HG02840 (cell line): ENCODE measurements at regions not wholly inside any gene's neighbourhood (a gene's known extent, or its start where the extent isn't known, plus 50 kb on each side); places are given as distances from the start of the nearest gene placed in this dataset.

Experiments used
- ATAC-seq: cut with Tn5 transposase; IDR thresholded peaks from one replicate; pipeline ENCODE4 v1.9.1; 2021; ENCODE audit warnings: mild to moderate bottlenecking, moderate library complexity, moderate number of reproducible peaks; ENCODE audit not compliant: unreplicated experiment, low FRiP score

GRCh38 chr11:111148953-111149352 lies 96.6 kb upstream of the POU2AF2 start:
- ATAC-seq: no peak

DNA sequence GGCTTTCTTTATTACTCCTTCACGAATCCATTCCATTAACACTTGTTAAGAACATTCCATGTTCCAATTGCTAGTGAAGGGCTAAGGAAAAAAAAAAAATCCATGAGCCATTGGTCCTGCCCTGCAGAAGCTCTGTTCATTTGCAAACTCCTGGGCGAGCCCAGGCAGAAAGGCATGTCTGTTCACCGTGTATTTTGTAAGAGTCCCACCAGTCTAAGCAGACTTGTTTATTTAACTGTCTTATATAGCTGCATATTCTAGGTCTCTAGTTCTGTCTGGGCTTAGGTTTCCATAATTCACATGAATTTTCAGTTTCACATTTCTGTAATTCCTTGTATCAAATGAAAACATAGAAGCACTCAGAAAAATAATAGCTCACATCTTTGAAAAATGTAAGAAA lies 97.4 kb upstream of the POU2AF2 start:
- no peak for ATAC-seq

GRCh38 chr11:111137846-111138245 lies 107.7 kb upstream of the POU2AF2 start:
- ATAC-seq: no peak

DNA sequence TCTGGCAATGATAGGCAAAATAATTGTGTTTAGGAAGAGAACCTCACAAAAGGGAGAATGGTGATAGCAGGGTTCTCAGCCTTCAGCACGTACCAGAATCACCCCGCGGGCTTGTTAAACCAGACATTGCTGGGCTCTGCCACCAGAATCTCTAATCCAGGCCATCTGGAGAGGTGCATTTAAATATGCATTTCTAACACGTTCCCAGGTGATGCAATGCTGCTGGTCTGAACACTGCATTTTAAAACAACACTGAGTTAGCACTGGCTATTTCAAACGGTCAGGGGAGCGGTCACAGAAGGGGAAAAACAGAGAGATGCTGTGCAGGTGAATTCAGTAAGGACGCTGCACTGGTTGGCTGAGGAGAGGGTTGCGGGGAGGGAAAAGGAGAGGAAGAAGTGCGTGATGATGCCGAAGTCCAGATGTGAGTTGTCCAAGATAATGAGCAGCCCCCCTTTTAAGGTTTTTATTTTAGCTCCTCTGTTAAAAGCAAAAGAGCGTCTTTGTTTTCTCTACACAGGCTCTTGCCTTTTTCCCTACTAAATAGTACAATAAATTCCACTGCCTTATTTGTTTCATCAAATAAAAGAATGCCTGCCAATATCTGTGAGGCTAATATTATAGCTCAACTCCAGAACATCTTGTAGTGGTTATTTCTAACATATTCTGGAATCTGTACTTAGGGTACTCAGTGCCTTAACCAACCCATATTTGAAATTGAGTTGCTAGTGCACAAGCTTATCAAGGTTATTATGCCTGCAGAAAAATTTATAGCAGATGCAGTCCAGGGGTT lies 109.6 kb upstream of the POU2AF2 start:
- ATAC-seq: no peak

- ATAC-seq: no peak
Measured at GRCh38 chr11:111135101-111135500, 110.4 kb upstream of the POU2AF2 start.

GRCh38 chr11:111128076-111128870 lies 117.3 kb upstream of the POU2AF2 start:
- ATAC-seq: no peak

DNA sequence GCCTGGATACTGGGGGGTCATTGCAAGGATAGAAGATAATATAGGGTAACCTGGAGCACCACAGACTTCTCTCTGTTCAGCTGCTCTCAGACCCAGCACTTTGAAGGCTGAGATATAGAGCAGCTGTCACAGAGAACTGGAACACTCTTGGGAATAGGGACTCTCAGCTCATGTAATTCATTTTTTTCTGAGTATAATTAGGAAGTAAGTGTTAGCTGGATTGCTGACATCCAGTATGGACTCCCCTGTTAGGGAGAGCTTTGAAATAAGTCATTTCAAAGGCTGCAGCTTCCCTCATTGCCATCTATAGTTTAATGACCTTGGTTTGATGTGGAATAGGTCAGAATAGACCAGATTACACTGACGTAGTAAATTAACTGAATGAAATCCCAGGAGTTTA lies 120.8 kb upstream of the POU2AF2 start:
- ATAC-seq: no peak

- no peak for ATAC-seq
Measured at GRCh38 chr11:111123463-111124398, 121.8 kb upstream of the POU2AF2 start.

GRCh38 chr11:111120696-111121302 lies 124.7 kb upstream of the POU2AF2 start:
- no peak for ATAC-seq

DNA sequence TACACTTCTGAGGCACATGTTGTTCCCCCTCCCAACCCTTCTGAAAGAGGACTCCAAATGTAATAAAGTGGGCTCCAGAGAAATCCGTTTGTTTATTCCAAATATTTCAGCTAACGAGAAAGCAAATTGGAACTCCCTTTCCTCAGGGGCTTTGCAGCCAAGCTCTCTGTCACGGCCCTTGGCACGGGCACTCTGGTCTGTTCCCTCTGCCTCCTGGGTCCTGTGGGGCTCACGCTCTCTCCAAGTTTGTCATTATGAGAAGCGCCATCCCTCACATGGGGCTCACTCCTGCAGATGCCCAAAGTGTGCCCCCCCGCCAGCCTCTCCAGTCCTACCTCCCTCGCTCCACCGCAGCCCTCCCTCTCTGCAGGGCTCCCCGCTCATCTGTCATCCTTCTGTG lies 125.4 kb upstream of the POU2AF2 start:
- no peak for ATAC-seq

- no peak for ATAC-seq
Measured at GRCh38 chr11:111119751-111120150, 125.8 kb upstream of the POU2AF2 start.

DNA sequence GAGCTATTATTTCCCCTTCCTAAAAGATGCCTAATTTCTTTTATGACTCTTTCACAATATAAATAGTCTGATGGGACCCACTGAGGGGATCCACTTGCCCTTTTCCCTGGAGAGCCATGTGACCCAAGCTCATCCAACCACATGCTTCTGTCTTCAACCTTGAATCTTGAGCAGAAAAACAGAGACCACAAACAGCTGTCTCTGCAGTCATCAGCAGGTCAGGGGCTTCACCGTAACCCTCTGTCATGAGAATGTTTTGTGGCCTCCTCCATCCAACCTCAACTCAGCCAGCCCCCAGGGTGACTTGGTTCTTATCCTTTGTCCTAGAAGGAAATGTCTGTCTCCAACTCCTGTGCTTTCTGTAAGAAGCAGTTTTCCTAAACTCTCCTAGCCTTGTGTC lies 129.6 kb upstream of the POU2AF2 start:
- ATAC-seq: no peak

DNA sequence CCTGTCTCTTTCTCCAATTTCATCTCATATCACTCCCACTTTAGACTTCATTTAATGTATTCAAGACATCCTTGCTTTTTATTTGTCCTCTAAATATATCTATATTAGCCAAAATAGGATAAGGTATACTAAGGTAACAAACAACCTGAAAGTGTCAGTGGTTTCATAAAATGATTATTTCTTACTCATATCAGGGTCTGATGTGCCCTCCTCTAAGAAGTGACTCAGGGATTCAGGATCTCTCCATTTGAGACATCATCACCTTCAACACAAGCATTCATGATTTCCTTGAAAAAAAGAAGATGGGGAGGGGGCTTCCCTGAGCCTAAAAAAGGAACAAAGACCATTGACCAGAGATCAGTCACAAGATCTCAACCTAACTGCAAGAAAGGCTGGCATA lies 131.4 kb upstream of the POU2AF2 start:
- no peak for ATAC-seq

- no peak for ATAC-seq
Measured at GRCh38 chr11:111112614-111113013, 132.9 kb upstream of the POU2AF2 start.

- ATAC-seq: no peak
Measured at GRCh38 chr11:111107501-111107900, 138.0 kb upstream of the POU2AF2 start.

DNA sequence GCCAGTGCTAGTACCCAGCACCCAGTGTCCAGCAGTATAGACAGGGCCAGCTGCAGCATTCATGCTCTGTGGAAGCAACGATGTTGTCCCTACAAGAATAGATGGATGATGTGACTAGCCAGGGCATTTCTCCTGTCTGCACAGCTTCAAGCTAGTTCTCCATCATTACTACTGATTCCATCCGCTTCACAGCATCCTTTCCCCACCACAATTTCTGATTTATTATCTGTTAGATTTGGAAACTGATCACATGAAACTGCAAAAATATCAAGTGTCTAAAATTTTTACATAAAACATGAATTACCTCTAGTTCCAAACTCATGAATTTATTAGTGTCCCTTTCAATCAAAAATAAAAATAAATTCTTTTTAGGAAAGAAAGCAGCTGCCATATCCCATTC lies 138.9 kb upstream of the POU2AF2 start:
- ATAC-seq: no peak

DNA sequence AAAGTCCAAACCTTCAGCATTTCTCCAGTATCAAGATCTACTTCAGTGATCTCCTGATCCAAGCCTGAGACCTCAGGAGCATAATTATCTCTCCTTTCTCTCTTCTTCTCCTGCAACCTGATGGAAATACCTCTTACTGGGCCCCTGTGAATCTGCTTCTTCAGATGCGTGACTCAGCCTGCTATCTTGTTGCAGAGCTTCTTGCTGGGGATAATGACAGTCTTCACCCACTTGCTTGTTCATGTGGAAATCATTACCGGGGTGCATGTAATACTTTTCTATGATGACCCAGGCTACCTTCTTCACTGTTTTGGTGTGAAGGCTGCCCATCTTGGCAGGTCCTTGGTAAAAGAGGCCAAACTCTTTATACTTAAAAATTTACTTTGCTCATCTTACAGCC lies 140.0 kb upstream of the POU2AF2 start:
- no peak for ATAC-seq

GRCh38 chr11:111104185-111104584 lies 141.3 kb upstream of the POU2AF2 start:
- ATAC-seq: no peak

- ATAC-seq: no peak
Measured at GRCh38 chr11:111101881-111102280, 143.6 kb upstream of the POU2AF2 start.

DNA sequence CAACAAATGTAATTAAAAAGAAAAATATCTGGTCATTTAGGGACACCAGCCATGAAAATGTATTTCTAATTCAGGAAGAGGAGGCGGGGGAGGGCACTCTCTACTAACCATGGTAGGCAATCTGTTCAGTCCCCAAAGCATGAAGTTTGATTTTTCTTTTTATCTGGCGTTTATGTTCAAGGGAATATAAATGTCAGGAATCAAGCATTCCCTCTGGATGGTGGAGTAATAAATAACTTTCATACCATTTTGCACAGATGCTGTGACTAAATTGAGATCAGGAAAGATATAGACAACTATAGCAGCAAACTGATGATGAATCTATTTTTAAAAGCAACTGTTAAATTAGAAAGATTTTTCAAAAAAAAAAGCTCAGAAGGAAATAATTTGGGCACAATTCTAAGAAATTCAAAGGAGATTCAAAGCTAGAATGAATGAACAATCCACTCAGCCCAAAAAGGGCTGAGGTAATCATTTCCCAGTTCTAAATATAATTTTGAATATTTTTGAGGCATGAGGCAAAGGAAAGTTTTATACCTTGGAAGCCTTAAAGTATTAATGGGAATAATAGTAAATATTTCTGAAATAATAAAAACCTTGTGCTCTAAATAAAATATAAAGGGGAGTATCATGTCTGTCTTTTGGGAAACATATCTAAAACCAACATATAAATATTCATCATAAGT lies 146.4 kb upstream of the POU2AF2 start:
- no peak for ATAC-seq
